ENCODE measurements at regions not wholly inside any gene's neighbourhood (a gene's known extent, or its start where the extent isn't known, plus 50 kb on each side); places are given as distances from the start of the nearest gene placed in this dataset.

GRCh38 chr6:22189946-22190345, 106.9 kb downstream of the PRL start:
- TF ChIP-seq CTCF (IDR thresholded peaks at IDR 0.05) (no peak), POLR2A (IDR thresholded peaks at IDR 0.05) (no peak)

All from adrenal gland (tissue), 5 donors.